Kidney (tissue), 13 donors: ENCODE measurements at regions not wholly inside any gene's neighbourhood (a gene's known extent, or its start where the extent isn't known, plus 50 kb on each side); places are given as distances from the start of the nearest gene placed in this dataset.
A peak's percentile ranks its signal among the peaks of the same experiment; 100 is the strongest.

Experiments
- DNase-seq, 5 donors: peaks; one replicate each; pipeline ENCODE4 v3.0.0-alpha.2; 2013 to 2020
- FAIRE-seq: peaks from 2 replicates; lab custom pipeline; 2012; peaks lifted over from hg19 to GRCh38; lab: Jason Lieb, UNC
- H3K27ac ChIP-seq, 2 donors: one replicate each; pipeline ENCODE4 v1.7.0; 2013; ENCODE audit warnings: low read depth in 2 of 2, low read length in 2 of 2, inconsistent platforms in 1 of 2
- H3K27me3 ChIP-seq: one replicate; pipeline ENCODE4 v1.7.1; 2013; ENCODE audit warnings: low read length, inconsistent platforms; ENCODE audit not compliant: control insufficient read depth, insufficient read depth
- H3K36me3 ChIP-seq, 3 donors: one replicate each; pipeline versions ENCODE4 v1.7.0 to v1.7.1; 2013; ENCODE audit warnings: low read length in 3 of 3, control low read depth in 1 of 3, inconsistent platforms in 1 of 3; ENCODE audit not compliant: insufficient read depth in 3 of 3, control insufficient read depth in 2 of 3
- H3K4me1 ChIP-seq, 3 donors: one replicate each; pipeline versions ENCODE4 v1.7.0 to v1.7.1; 2013; ENCODE audit warnings: low read length in 3 of 3, inconsistent platforms in 1 of 3, low read depth in 1 of 3; ENCODE audit not compliant: control insufficient read depth in 2 of 3, insufficient read depth in 2 of 3
- H3K4me3 ChIP-seq, 3 donors: one replicate each; pipeline versions ENCODE4 v1.7.0 to v1.8.1; 2013; ENCODE audit warnings: low read length in 3 of 3, control low read depth in 1 of 3, inconsistent platforms in 1 of 3
- H3K9ac ChIP-seq, 3 donors: one replicate each; pipeline versions ENCODE4 v1.7.0 to v1.7.1; 2013; ENCODE audit warnings: low read length in 3 of 3, control low read depth in 1 of 3, inconsistent platforms in 1 of 3
- H3K9me3 ChIP-seq, 3 donors: one replicate each; pipeline versions ENCODE4 v1.7.0 to v1.7.1; 2013; ENCODE audit warnings: low read length in 3 of 3, control low read depth in 1 of 3, inconsistent platforms in 1 of 3; ENCODE audit not compliant: control insufficient read depth in 2 of 3, insufficient read depth in 1 of 3
- CTCF ChIP-seq: IDR thresholded peaks from 3 replicates; pipeline ENCODE4 v1.5.1; 2012; ENCODE audit warnings: mild to moderate bottlenecking, moderate library complexity, borderline replicate concordance; ENCODE audit not compliant: insufficient read depth; ENCODE audit errors: extremely low read depth
- intact Hi-C: fragments of 100-400 bp; cut with DNase I; formaldehyde crosslinking; loops from one replicate; pipeline ENCODE4 v1.11.1; 2022
- donor health status: control.
- donor health status: control.
- donor health status: control.
- donor health status: control.
- donor health status: control.
- donor health status: DM: yes; HTN: yes; CAD: no.
- donor health status: Normal renal cell carcinoma (clear cell type).

DNA sequence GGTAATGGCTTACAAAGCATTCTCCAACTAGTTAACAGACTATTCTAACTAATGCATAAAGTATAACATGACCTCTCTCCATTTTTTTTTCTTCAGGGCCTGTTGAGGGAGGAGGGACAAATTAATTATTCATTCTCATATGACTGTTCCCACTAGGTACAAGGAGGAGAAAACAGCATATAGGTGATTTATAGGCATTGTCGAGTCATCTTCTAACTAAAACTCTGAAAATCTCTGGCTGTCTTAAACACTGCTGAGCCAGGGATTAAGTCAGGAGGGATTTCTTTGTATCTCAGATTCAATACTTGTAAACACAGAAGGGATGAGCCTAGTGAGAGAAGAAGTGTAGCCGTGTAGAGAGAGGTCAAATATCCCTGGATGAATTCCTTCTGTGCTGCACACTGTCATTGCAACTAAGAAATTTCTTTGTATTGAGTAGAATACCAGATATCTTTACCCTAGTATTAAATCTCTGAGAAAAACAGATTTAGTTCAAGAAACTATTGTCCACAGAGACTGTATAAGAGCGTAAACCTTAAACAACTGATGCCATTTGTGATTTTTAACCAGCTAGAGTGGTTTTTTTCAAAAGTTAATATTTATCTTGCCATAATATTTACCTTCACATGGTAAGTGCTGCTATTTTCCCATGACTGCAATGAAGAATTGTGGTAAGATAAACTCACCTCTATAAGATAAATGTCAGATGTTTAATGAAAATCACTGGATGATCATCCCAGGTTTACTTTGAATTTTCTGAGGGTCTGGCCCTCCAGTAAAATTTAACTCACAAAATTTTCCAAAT, 465.3 kb downstream of the RWDD3 start:
- no peak for FAIRE-seq
- Histone ChIP-seq H3K9ac (no peak overlapping the region), H3K9me3 (peaks cover 0 to 8% (median 0%) of the 10 kb centered on the region in 3 donors), H3K4me3 (no peak overlapping the region), H3K4me1 (no peaks in the 10 kb centered on the region), H3K27ac (no peak overlapping the region), H3K36me3 (no peaks in the 10 kb centered on the region), H3K27me3 (no peaks in the 10 kb centered on the region)
- intact Hi-C loops, result no loop called here
- no peak for DNase-seq
- no peak for TF ChIP-seq CTCF

- peaks cover 0 to 8% (median 0%) of the 10 kb centered on the region in 3 donors for H3K9me3 ChIP-seq
- DNase-seq (peak in 1 of 5 donors; percentile 35), FAIRE-seq (no peak)
- no peaks in the 10 kb centered on the region for H3K27me3 ChIP-seq
- H3K4me3 ChIP-seq, result no peak overlapping the region
- H3K9ac ChIP-seq, result no peak overlapping the region
- H3K27ac ChIP-seq, result no peak overlapping the region
- no peaks in the 10 kb centered on the region for H3K4me1 ChIP-seq
- H3K36me3 ChIP-seq, result no peaks in the 10 kb centered on the region
- TF ChIP-seq CTCF, result no peak
- intact Hi-C loops, result no loop called here
Measured at GRCh38 chr1:95701450-95702173, 467.6 kb downstream of the RWDD3 start.

DNA sequence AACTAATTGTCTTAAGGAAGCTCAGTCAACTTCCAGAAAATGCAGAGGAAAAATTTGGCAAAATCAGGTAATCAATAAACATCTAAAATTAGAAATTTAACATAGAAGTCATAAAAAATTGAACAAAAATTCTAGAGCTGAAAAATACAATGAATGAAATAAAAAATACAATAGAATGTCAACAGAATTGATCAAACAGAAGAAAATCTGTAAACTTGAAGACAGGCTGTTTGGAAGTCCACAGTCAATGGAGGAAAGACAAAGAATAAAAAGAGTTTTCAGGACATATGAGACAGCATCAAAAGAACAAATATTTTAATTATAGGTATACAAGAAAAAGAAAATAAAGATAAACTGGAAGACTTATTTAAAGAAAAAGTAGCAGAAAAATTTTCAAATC, 469.0 kb downstream of the RWDD3 start:
- intact Hi-C loops, result no loop called here
- no peak overlapping the region for H3K9ac ChIP-seq
- no peaks in the 10 kb centered on the region for H3K36me3 ChIP-seq
- no peak for TF ChIP-seq CTCF
- no peak for FAIRE-seq
- no peak for DNase-seq
- H3K4me3 ChIP-seq, result no peak overlapping the region
- H3K9me3 ChIP-seq, result peaks cover 0 to 8% (median 0%) of the 10 kb centered on the region in 3 donors
- H3K27me3 ChIP-seq, result no peaks in the 10 kb centered on the region
- H3K4me1 ChIP-seq, result no peaks in the 10 kb centered on the region
- H3K27ac ChIP-seq, result no peak overlapping the region
